GM12872 (cell line): ENCODE measurements at regions not wholly inside any gene's neighbourhood (a gene's known extent, or its start where the extent isn't known, plus 50 kb on each side); places are given as distances from the start of the nearest gene placed in this dataset.

Experiments
- CTCF ChIP-seq: IDR thresholded peaks from 3 replicates; pipeline ENCODE4 v1.5.1; 2011; ENCODE audit warnings: low read depth, mild to moderate bottlenecking, low read length, moderate library complexity; ENCODE audit not compliant: insufficient read depth

DNA sequence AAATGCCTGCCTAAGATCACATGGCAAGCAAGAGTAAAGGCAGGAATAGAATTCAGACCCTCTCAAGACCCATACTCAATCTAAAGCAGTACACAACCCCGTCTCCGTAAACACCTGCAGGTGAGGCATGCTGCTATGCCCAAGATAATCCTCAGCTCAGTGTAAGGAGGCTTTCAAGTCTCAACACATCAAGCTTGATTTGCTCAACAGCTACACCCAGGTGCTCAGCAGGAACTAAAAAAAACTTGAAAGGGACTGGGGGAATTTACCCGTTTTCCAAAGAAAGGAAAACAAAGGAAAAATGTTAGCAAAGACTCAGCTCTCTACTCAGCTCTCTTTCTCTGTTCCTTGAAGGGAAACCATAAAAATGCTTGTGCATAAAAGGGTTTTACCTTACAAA, 301.8 kb downstream of the C1D start:
- no peak for TF ChIP-seq CTCF

GRCh38 chr2:67771380-67771779, 291.4 kb downstream of the C1D start:
- TF ChIP-seq CTCF: no peak

DNA sequence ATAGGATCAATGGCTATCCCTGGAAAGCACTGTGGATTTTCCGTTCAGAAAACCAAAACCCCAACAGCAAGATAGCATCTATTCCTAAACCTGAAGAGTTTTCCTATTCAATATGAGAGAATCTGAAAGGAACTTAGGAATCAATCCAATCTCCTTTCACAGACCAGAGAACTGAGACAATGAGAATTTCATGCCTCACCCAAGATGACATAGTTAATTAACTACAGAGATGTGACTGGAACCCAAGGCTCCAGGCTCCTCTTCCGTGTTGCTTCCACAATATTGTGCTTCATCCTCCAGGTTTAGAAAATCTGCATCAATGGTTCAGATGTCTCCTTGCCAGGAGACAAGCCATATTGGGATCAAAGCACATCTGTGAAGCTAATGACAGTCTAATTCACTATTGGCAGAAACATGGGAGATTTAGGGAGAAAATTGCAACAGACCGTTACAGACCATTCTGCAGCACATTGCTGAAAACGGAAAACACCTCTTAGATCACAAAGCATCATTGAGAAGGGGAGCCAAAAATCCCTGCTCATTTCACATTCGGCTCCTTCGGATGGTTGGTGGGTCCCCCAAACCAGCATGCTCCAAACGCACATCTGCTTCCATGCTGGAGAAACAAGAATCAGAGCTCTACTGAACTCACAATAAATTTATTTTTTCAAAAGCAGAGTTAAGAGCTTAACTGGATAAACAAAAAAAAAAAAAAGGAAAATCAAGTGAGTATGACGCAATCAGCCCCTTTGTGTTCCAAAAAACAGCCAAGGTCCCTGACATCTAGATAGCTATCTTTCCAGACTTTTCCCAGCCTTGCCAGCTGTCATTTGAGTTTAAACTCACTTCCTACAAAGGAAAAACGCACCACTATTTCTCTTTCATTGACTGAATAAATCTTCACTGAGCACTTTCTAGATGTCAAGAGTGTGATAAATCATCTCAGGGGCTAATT, 290.3 kb downstream of the C1D start:
- no peak for TF ChIP-seq CTCF

- no peak for TF ChIP-seq CTCF
Measured at GRCh38 chr2:67773851-67774250, 289.0 kb downstream of the C1D start.

- TF ChIP-seq CTCF: no peak
Measured at GRCh38 chr2:67776276-67776675, 286.5 kb downstream of the C1D start.

DNA sequence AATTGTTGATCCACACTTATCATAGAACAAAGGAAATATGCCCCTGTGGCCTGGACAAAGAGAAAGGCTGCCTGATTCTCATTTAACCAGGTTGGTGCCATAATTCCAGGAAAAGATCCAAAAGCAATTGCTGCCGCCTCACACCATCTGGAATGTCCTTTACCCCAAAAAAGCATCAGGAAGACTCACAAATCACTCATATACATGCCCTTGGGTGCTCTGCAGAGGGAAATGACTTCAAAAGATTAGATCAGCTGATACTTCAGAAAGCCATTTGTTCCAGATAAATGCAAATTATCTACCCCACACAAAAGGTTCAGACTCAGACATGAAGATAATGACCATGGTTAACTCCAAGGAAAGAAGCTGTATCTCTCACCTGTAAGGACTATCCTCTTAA, 285.8 kb downstream of the C1D start:
- no peak for TF ChIP-seq CTCF

GRCh38 chr2:67777836-67778429, 284.9 kb downstream of the C1D start:
- no peak for TF ChIP-seq CTCF
